K562 (cell line): ENCODE measurements at regions not wholly inside any gene's neighbourhood (a gene's known extent, or its start where the extent isn't known, plus 50 kb on each side); places are given as distances from the start of the nearest gene placed in this dataset.

ENCODE experiments used
- ATF1 ChIP-seq, 2 experiments: fragments of 450-650 bp in 1 of 2; IDR thresholded peaks; 2 replicates each; pipeline ENCODE4 v1.6.1; 2016; ENCODE audit warnings: missing compliant biosample characterization in 1 of 2, missing genetic modification characterization in 1 of 2
- CBFB ChIP-seq: sonication (generic); formaldehyde crosslinking; IDR thresholded peaks from 2 replicates; pipeline ENCODE4 v1.4.0; 2020; ENCODE audit warnings: mild to moderate bottlenecking, missing genetic modification reagents
- CBX1 ChIP-seq: sonication (generic); IDR thresholded peaks from 2 replicates; pipeline ENCODE4 v1.6.1; 2016; ENCODE audit warnings: antibody characterized with exemption, low read depth, mild to moderate bottlenecking
- CBX3 ChIP-seq, 2 experiments: IDR thresholded peaks; 1 replicate in 1 of 2; 2 replicates in 1 of 2; pipeline ENCODE4 v1.6.1; 2012; ENCODE audit warnings: inconsistent platforms in 2 of 2, low read length in 2 of 2, borderline replicate concordance in 1 of 2, control low read depth in 1 of 2
- DPF2 ChIP-seq: fragments of 450-650 bp; IDR thresholded peaks from 2 replicates; pipeline ENCODE4 v1.6.1; 2016
- ESRRA ChIP-seq: fragments of 450-650 bp; IDR thresholded peaks from 2 replicates; pipeline ENCODE4 v1.6.1; 2014; ENCODE audit warnings: low read depth, mild to moderate bottlenecking, moderate library complexity, borderline replicate concordance
- JUNB ChIP-seq: fragments of 450-650 bp; formaldehyde crosslinking; conservative IDR thresholded peaks from 2 replicates; pipeline ENCODE4 v1.4.0; 2020; ENCODE audit warnings: mild to moderate bottlenecking
- JUND ChIP-seq, 2 experiments: IDR thresholded peaks; 2 replicates in 1 of 2; 3 replicates in 1 of 2; pipeline ENCODE4 v1.6.1; 2011; ENCODE audit warnings: borderline replicate concordance in 2 of 2, low read depth in 2 of 2, low read length in 2 of 2, improper control_type of control experiment in 1 of 2, missing biosample characterization in 1 of 2, missing genetic modification characterization in 1 of 2, missing genetic modification reagents in 1 of 2
- NONO ChIP-seq, 2 experiments: fragments of 200-400 bp in 1 of 2; fragments of 450-650 bp in 1 of 2; formaldehyde crosslinking in 1 of 2; IDR thresholded peaks; 2 replicates each; pipeline ENCODE4 v1.6.1; 2017; ENCODE audit warnings: low read depth in 2 of 2, mild to moderate bottlenecking in 2 of 2, moderate library complexity in 2 of 2, low read length in 1 of 2
- POU5F1 ChIP-seq: fragments of 150-350 bp; IDR thresholded peaks from 2 replicates; pipeline ENCODE4 v1.6.1; 2014; ENCODE audit warnings: borderline replicate concordance, low read length, low read depth, mild to moderate bottlenecking; ENCODE audit not compliant: partially characterized antibody
- PRMT5 ChIP-seq: sonication (generic); formaldehyde crosslinking; IDR thresholded peaks from 2 replicates; pipeline ENCODE4 v1.5.0; 2020; ENCODE audit warnings: missing genetic modification reagents
- RBM14 ChIP-seq: fragments of 200-400 bp; formaldehyde crosslinking; IDR thresholded peaks from 2 replicates; pipeline ENCODE4 v1.6.1; 2018; ENCODE audit warnings: low read depth, mild to moderate bottlenecking, low read length, moderate library complexity, borderline replicate concordance; ENCODE audit not compliant: insufficient read depth
- YY1 ChIP-seq, 3 experiments: IDR thresholded peaks; 2 replicates each; pipeline ENCODE4 v1.6.1; 2011; ENCODE audit warnings: low read length in 2 of 3, mild to moderate bottlenecking in 2 of 3, moderate library complexity in 2 of 3, borderline replicate concordance in 1 of 3, control low read depth in 1 of 3, low read depth in 1 of 3; ENCODE audit not compliant: insufficient read depth in 3 of 3, insufficient replicate concordance in 2 of 3, control insufficient read depth in 1 of 3, insufficient read length in 1 of 3; ENCODE audit errors: extremely low read depth in 1 of 3
- ZFP30 ChIP-seq: fragments of 250-450 bp; sonication (Bioruptor Pico); IDR thresholded peaks from 2 replicates; pipeline ENCODE4 v1.8.0; 2022; ENCODE audit warnings: moderate library complexity, mild to moderate bottlenecking, inconsistent platforms, borderline replicate concordance
- ZNF232 ChIP-seq: sonication (generic); formaldehyde crosslinking; IDR thresholded peaks from 2 replicates; pipeline ENCODE4 v1.8.0; 2022; ENCODE audit warnings: mild to moderate bottlenecking, missing genetic modification reagents
- ZNF444 ChIP-seq: fragments of 250-450 bp; sonication (Bioruptor Pico); IDR thresholded peaks from 2 replicates; pipeline ENCODE4 v1.4.0; 2020; ENCODE audit warnings: mild to moderate bottlenecking, moderate library complexity
- ZNF589 ChIP-seq: fragments of 200-800 bp; sonication (Bioruptor generic); IDR thresholded peaks from 2 replicates; pipeline ENCODE4 v1.6.1; 2016; ENCODE audit warnings: low read depth, missing genetic modification characterization, missing compliant biosample characterization
- ZNF764 ChIP-seq: fragments of 250-450 bp; sonication (Bioruptor Pico); IDR thresholded peaks from 2 replicates; pipeline ENCODE4 v1.4.0; 2020; ENCODE audit warnings: low read depth, mild to moderate bottlenecking, moderate library complexity
- TF ChIP-seq, protein P1 (sequence below): IDR thresholded peaks from 2 replicates; pipeline ENCODE4 v1.6.1; 2014; ENCODE audit warnings: antibody characterized with exemption
- TF ChIP-seq, protein P2 (sequence below): sonication (generic); formaldehyde crosslinking; IDR thresholded peaks from 2 replicates; pipeline ENCODE4 v1.8.0; 2022; ENCODE audit warnings: missing genetic modification reagents, mild to moderate bottlenecking, moderate library complexity, borderline replicate concordance

DNA sequence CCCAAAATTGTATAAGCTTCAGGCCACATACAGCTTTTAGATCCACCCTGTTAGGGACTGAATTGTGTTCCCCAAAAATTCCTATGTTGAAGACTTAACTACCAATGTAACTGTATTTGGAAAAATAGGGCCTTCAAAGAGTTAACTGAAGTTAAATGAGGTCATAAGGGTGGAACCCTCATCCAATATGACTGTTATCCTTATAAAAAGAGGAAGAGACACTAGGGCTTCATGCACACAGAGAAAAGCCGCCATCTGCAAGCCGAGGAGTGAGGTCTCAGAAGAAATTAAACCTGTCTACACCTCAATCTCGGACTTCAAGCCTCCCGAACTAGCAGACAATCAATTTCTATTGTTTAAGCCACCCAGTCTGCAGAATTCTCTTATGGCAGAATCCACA is 317.9 kb upstream of the NFE2L3 start (continued):
- TF ChIP-seq ATF1 (CRISPR knock-in tag; IDR thresholded peaks at IDR 0.05) (no peak), ATF1 (tag; IDR thresholded peaks at IDR 0.05) (0 out of 2 replicates have a peak, but pooled peaks have one; percentile 12), ZNF444 (0 out of 2 replicates have a peak, but pooled peaks have one; percentile 17), ZNF589 (CRISPR knock-in tag) (0 out of 2 replicates have a peak, but pooled peaks have one; percentile 68), YY1 (IDR thresholded peaks at IDR 0.05; ENCODE audit: borderline replicate concordance in 1 of 3, control insufficient read depth in 1 of 3, extremely low read depth in 1 of 3, insufficient read depth in 3 of 3, insufficient read length in 1 of 3, insufficient replicate concordance in 2 of 3, low read depth in 1 of 3, low read length in 2 of 3) (no peak), NONO (IDR thresholded peaks at IDR 0.05; ENCODE audit: low read depth in 2 of 2, low read length in 1 of 2) (no peak), PRMT5 (CRISPR knock-in tag) (no peak), JUNB (CRISPR knock-in tag) (0 out of 2 replicates have a peak, but pooled peaks have one; percentile 12), ZNF232 (CRISPR knock-in tag) (no peak), RBM14 (no peak), CBX1 (no peak), ZNF764 (CRISPR knock-in tag) (no peak), JUND (IDR thresholded peaks at IDR 0.05; ENCODE audit: borderline replicate concordance, low read depth, low read length) (peak; percentile 28; the same call in 1 of the 2 replicates), JUND (tag; IDR thresholded peaks at IDR 0.05; ENCODE audit: borderline replicate concordance, low read depth, low read length) (peak; percentile 60; the same call in 1 of the 3 replicates), CBFB (no peak), ESRRA (no peak), POU5F1 (no peak), CBX3 (IDR thresholded peaks at IDR 0.05; ENCODE audit: borderline replicate concordance in 1 of 2, low read length in 2 of 2) (no peak), ZFP30 (CRISPR knock-in tag) (no peak), DPF2 (no peak)
- TF ChIP-seq, protein P1, sequence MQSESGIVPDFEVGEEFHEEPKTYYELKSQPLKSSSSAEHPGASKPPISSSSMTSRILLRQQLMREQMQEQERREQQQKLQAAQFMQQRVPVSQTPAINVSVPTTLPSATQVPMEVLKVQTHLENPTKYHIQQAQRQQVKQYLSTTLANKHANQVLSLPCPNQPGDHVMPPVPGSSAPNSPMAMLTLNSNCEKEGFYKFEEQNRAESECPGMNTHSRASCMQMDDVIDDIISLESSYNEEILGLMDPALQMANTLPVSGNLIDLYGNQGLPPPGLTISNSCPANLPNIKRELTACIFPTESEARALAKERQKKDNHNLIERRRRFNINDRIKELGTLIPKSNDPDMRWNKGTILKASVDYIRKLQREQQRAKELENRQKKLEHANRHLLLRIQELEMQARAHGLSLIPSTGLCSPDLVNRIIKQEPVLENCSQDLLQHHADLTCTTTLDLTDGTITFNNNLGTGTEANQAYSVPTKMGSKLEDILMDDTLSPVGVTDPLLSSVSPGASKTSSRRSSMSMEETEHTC: no peak
- TF ChIP-seq, protein P2, sequence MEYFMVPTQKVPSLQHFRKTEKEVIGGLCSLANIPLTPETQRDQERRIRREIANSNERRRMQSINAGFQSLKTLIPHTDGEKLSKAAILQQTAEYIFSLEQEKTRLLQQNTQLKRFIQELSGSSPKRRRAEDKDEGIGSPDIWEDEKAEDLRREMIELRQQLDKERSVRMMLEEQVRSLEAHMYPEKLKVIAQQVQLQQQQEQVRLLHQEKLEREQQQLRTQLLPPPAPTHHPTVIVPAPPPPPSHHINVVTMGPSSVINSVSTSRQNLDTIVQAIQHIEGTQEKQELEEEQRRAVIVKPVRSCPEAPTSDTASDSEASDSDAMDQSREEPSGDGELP (CRISPR knock-in tag): no peak
